ENCODE measurements at regions not wholly inside any gene's neighbourhood (a gene's known extent, or its start where the extent isn't known, plus 50 kb on each side); places are given as distances from the start of the nearest gene placed in this dataset.
"Not testable (repeated sequence)": the region's sequence is repeated elsewhere in the genome, so short reads cannot be mapped to it uniquely, and the experiment has no call there.

GRCh38 chr7:115226410-115226809 lies 304.5 kb downstream of the MDFIC start:
- no peak for DNase-seq

GRCh38 chr7:115224922-115225321 lies 303.0 kb downstream of the MDFIC start:
- DNase-seq: no peak

- no peak for DNase-seq
Observed at GRCh38 chr7:115223959-115224358, 302.1 kb downstream of the MDFIC start.

- DNase-seq: no peak
Observed at GRCh38 chr7:115221456-115221855, 299.6 kb downstream of the MDFIC start.

- DNase-seq: no peak
Observed at GRCh38 chr7:115218076-115218475, 296.2 kb downstream of the MDFIC start.

GRCh38 chr7:115217373-115217772 lies 295.5 kb downstream of the MDFIC start:
- DNase-seq: no peak

GRCh38 chr7:115216652-115217051 lies 294.8 kb downstream of the MDFIC start:
- no peak for DNase-seq

- no peak for DNase-seq
Observed at GRCh38 chr7:115211171-115211570, 289.3 kb downstream of the MDFIC start.

GRCh38 chr7:115210552-115210951 lies 288.7 kb downstream of the MDFIC start:
- no peak for DNase-seq

GRCh38 chr7:115208710-115209560 lies 287.0 kb downstream of the MDFIC start:
- DNase-seq: no peak

GRCh38 chr7:115206374-115206773 lies 284.5 kb downstream of the MDFIC start:
- DNase-seq: not testable (repeated sequence)

GRCh38 chr7:115198143-115198542 lies 276.2 kb downstream of the MDFIC start:
- DNase-seq: no peak

GRCh38 chr7:115195208-115195607 lies 273.3 kb downstream of the MDFIC start:
- DNase-seq: no peak

GRCh38 chr7:115191526-115191925 lies 269.6 kb downstream of the MDFIC start:
- no peak for DNase-seq

- no peak for DNase-seq
Observed at GRCh38 chr7:115183431-115184057, 261.6 kb downstream of the MDFIC start.

GRCh38 chr7:115178835-115179234 lies 256.9 kb downstream of the MDFIC start:
- no peak for DNase-seq

GRCh38 chr7:115177823-115178222 lies 255.9 kb downstream of the MDFIC start:
- no peak for DNase-seq

- DNase-seq: no peak
Observed at GRCh38 chr7:115177103-115177502, 255.2 kb downstream of the MDFIC start.

- not testable (repeated sequence) for DNase-seq
Observed at GRCh38 chr7:115172397-115172796, 250.5 kb downstream of the MDFIC start.

GRCh38 chr7:115153769-115154477 lies 232.0 kb downstream of the MDFIC start:
- DNase-seq: no peak

GRCh38 chr7:115153176-115153575 lies 231.3 kb downstream of the MDFIC start:
- no peak for DNase-seq

GRCh38 chr7:115146148-115146547 lies 224.3 kb downstream of the MDFIC start:
- no peak for DNase-seq

All from amygdala (tissue), 56 donors.